GM21737 (cell line): ENCODE measurements at regions not wholly inside any gene's neighbourhood (a gene's known extent, or its start where the extent isn't known, plus 50 kb on each side); places are given as distances from the start of the nearest gene placed in this dataset.

ENCODE experiments used
- ATAC-seq: cut with Tn5 transposase; IDR thresholded peaks from one replicate; pipeline ENCODE4 v1.9.1; 2021; ENCODE audit warnings: mild to moderate bottlenecking, moderate library complexity; ENCODE audit not compliant: unreplicated experiment

DNA sequence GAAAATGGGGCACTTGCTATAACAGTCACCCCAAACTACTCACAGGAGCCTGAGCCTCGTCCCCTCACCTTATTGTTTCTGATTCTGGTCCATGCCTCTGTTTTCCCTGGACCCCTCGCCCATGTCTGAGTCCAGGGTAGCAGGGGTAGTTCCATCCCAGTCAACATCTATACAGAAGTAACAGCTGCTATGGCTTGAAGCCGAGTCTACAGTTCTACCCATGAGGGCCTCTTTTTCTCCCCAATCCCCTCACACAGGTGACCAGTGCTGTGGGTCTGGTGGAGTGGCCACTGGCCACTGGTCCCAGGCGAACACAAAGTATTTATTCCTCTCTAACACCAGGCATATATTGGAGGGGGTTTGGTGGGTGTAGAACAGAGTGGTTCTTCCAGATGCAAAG lies 116.4 kb downstream of the ZNF280B start:
- no peak for ATAC-seq

DNA sequence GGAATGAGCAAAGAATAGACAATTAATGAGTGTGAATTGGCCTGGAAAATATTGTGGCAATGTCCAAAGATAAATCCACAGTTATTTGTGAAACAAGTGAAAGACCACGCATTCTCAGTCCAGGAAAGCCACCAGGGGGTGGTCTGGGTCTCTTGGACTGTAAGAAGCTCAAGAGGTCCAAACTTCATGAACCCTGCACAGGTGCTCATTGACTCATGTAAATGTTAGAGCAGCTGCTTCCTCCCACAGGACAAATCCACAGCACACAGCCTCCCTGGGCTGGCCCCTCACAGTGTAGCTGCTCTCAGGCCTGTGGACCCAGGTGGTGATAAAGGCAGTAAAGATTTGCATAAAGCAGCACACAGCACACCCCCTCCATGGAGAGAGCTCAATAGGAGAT lies 114.0 kb downstream of the ZNF280B start:
- ATAC-seq, result no peak

DNA sequence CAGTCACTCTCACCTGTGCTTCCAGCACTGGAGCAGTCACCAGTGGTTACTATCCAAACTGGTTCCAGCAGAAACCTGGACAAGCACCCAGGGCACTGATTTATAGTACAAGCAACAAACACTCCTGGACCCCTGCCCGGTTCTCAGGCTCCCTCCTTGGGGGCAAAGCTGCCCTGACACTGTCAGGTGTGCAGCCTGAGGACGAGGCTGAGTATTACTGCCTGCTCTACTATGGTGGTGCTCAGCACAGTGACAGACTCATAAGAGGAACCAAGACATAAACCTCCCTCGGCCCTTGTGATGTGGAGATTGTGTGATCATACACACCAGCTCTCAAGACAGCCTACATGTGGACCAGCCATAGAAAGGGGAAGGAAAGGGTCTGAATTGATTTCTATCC lies 113.3 kb downstream of the ZNF280B start:
- no peak for ATAC-seq

DNA sequence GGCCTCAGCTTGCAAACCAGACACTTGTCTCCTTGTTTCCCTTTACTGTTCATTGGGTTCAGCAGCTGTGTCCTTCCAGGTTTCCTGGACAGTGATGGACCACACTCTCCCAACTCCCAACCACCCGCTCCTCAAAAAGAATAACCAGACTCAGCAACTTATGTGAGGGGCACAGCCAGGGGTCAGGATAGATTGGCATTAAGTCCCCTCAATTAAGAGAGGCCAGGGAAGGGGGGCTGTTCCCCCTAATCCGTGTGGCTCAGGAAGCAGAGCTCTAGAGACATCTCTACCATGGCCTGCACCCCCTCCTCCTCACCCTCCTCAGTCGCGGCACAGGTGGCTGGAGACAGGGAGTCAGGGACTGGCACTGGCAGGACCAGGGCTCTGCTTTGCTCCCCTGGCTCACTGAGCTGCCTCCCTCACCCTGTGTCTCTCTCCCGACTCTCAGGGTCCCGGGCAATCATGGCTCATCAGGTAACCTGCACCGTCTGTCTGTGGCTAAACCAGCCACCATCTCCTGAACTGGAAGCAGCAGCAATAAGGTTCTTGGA lies 111.7 kb downstream of the ZNF280B start:
- no peak for ATAC-seq

DNA sequence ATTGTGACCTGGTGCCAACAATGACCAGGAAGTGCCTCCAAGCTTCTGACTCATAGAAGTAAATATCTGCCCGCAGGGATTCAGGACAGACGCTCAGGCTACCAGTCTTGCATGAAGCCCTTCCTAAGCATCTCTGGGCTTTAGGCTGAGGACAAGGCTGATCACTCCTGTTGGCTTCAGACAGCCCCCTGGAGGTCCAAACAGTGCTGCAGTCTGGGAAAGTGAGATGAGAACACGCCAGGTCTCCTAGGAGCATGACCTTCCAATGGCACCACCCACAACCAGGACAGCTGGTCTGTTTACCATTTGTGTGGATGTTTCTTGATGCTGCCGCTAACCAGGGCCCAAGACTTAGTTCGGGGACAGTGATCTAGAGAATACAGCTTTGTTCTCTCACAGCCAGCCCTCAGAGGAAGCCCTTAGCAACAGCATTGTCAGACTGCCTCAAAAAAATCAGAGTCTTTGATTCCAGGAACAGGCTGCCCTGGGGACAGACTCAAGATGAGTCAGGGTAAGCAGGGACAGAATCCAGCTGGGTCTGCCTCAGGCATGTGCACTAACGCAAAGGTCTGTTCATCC lies 111.2 kb downstream of the ZNF280B start:
- no peak for ATAC-seq

- no peak for ATAC-seq
These were observed 110.5 kb downstream of the ZNF280B start for GRCh38 chr22:22397875-22398524.

GRCh38 chr22:22398530-22399327 lies 109.8 kb downstream of the ZNF280B start:
- ATAC-seq, result no peak

DNA sequence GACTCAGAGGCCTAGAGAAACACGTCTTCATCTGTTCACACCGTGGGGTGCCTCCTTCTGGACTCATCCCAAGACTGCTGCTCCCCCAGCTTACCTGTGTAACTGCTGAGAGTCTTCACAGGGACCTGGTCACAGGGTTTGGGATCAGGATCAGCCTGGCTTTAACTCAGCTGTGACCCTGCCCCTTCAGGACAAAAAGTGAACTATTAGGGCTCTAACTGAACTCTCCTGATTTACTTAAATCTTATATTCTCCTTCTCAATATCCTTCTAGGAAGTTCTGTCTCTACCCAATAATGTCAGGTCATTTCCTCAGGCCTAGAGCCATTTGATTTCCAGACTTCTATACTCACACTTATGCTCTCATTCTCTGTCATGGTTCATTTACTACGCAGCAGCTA lies 108.4 kb downstream of the ZNF280B start:
- no peak for ATAC-seq

- ATAC-seq, result no peak
These were observed 107.6 kb downstream of the ZNF280B start for GRCh38 chr22:22400964-22401363.

DNA sequence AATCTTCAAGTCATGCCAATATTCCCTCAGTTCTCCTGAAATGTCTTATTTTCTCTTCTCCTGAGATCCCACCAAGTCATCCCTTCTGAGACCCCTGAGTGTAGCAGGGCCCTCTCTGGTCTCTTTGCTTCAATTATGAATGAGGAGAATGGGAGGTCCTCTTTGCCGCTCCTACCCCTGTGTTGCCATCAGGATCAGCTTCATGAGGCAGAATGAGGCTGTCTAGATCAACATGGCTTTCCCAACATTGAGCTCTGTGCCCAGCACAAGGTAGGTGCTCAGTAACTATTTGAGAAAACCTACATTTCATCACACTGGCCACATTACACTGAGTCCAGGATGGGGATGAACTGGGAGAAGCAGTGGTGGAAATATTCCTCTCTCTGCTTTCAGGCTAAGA lies 107.2 kb downstream of the ZNF280B start:
- ATAC-seq, result no peak

- no peak for ATAC-seq
These were observed 105.2 kb downstream of the ZNF280B start for GRCh38 chr22:22403306-22403705.

- ATAC-seq, result no peak
These were observed 104.8 kb downstream of the ZNF280B start for GRCh38 chr22:22403771-22404170.

GRCh38 chr22:22404598-22405284 lies 103.8 kb downstream of the ZNF280B start:
- ATAC-seq, result no peak

DNA sequence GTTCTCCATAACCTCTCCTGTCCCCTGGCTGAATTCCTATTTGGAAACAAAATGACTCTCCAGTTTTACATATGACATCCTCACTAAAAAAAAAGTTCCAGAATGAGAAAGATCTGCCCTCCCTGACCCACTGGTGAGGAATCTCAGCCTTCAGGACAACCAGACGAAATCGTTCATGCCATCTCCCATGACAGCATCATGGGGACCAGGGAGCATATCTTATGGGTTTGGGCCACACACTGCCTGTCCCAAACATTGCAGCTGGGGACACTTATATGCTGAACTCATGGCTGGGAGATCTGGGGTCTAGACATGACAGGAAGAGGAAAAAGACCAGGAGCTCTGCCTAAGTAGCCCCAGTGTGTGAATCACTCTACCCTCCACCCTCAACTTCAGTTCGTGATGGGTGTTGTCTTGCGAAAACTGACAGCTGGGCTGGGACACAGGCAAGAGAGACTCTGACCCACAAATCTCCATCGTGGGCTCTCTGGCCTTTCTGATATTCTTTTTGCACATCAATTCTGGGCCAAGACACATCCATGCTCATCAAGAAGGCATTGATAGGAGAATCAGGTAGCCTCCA lies 102.0 kb downstream of the ZNF280B start:
- no peak for ATAC-seq

- ATAC-seq, result no peak
These were observed 101.5 kb downstream of the ZNF280B start for GRCh38 chr22:22407061-22407460.

DNA sequence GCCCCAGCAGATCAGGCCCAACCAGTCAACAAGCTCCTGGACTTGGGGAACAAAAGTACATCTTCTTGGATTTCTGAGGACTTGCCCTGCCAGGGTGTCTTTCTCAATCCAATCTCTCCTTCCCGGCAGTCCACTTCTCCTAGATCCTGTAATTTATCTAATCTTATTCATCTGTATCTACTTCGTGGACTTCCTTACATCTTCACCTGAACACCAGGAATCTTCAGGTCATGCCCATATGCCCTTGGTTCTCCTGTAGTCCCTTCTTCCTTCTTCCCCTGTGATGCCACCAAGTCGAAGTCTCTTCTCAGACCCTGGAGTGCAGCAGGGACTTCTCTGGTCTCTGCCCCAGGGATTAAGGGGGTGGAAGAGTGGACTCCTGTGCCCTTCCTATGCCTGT lies 100.3 kb downstream of the ZNF280B start:
- ATAC-seq, result no peak

DNA sequence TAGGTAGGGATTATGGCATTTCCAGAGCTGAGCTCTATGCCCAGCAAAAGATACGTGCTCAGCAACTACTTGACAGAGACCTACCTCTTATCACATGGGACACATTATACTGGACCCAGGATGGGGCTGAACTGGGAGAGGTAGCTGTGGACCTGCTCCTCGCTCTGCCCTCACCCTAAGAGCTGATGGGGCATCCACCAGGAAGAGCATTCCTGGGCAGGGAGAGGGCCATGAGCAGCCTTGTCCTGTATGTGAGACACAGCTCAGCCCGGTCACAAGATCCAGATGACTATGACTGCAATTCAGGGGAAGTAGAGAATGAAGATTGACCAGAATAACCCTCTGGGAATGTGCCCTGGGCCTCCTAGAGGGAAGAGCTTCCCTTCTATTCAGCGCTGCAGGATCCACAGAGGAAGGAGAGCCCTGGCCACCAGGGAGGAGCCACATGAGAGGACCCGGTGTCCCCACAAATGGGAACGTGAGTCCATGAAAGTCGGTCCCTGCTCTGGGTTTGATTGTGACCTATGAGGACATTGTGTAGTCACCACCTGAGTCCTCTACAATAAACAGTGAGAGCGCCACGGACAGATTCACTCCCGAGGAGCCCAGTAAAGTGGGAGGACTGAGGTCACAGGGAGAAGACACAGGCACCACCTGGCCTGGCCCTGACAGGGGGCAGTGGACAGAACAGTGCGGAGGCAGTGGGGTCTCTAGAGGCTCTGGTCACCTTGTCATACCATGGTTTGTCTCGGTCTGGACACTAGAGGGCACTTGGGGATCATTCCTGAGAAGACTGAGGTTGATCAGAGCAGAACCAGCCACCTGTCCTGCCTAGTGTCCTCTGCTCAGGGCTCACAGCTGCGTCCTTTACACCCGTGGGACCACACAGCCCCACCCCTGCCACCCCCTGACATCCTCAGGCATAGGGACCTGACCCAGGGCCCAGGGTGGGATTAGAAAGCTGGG lies 99.5 kb downstream of the ZNF280B start:
- ATAC-seq, result no peak

DNA sequence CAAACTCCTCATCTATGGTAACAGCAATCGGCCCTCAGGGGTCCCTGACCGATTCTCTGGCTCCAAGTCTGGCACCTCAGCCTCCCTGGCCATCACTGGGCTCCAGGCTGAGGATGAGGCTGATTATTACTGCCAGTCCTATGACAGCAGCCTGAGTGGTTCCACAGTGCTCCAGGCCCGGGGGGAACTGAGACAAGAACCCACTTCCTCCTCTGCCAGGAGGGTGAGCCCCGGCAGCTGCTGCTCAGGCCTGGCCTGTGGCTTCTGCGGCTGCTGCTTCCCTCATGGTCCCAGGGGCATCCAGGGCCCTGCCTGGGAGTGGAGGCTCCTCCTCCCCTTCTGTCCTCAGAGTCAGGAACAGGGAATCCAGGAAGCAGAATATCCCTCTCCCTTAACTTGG lies 98.4 kb downstream of the ZNF280B start:
- ATAC-seq, result no peak

- ATAC-seq, result no peak
These were observed 97.9 kb downstream of the ZNF280B start for GRCh38 chr22:22410677-22411076.

- ATAC-seq, result no peak
These were observed 94.3 kb downstream of the ZNF280B start for GRCh38 chr22:22414266-22414665.
